ENCODE measurements at regions not wholly inside any gene's neighbourhood (a gene's known extent, or its start where the extent isn't known, plus 50 kb on each side); places are given as distances from the start of the nearest gene placed in this dataset.

- H3K4me3 ChIP-seq (ENCODE audit: low read depth, low read length), result no peak overlapping the region
- TF ChIP-seq, protein P1, sequence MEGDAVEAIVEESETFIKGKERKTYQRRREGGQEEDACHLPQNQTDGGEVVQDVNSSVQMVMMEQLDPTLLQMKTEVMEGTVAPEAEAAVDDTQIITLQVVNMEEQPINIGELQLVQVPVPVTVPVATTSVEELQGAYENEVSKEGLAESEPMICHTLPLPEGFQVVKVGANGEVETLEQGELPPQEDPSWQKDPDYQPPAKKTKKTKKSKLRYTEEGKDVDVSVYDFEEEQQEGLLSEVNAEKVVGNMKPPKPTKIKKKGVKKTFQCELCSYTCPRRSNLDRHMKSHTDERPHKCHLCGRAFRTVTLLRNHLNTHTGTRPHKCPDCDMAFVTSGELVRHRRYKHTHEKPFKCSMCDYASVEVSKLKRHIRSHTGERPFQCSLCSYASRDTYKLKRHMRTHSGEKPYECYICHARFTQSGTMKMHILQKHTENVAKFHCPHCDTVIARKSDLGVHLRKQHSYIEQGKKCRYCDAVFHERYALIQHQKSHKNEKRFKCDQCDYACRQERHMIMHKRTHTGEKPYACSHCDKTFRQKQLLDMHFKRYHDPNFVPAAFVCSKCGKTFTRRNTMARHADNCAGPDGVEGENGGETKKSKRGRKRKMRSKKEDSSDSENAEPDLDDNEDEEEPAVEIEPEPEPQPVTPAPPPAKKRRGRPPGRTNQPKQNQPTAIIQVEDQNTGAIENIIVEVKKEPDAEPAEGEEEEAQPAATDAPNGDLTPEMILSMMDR (conservative IDR thresholded peaks at IDR 0.05; ENCODE audit: low read depth, low read length), result no peak
Observed at GRCh38 chr7:46939558-46939957, 642.4 kb downstream of the TNS3 start.

DNA sequence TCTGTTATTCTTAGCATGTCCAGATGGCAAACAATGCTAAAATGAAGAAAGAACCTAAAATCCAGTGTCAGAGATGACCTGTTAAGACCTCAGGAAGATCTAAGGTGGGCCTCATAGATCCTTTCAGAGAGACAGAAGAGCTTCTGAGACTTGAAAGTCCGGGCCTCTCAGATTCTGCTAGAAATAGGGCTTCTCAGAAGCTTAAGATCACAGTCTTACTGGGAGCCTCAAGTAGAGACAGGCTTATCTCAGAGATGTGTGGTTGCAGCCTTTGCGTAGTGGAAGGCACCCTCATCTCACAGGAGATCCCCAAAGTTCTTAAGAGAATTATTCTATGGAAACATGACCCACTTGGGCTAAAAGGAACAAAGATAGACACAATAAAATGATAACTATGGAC, 642.8 kb downstream of the TNS3 start:
- H3K4me3 ChIP-seq (ENCODE audit: low read depth, low read length), result no peak overlapping the region
- no peak for DNase-seq (ENCODE audit: low read depth)
- TF ChIP-seq, protein P1 (conservative IDR thresholded peaks at IDR 0.05; ENCODE audit: low read depth, low read length), result no peak

More at GRCh38 chr7:46939558-46939957, 642.4 kb downstream of the TNS3 start:
- DNase-seq (ENCODE audit: low read depth), result no peak

DNA sequence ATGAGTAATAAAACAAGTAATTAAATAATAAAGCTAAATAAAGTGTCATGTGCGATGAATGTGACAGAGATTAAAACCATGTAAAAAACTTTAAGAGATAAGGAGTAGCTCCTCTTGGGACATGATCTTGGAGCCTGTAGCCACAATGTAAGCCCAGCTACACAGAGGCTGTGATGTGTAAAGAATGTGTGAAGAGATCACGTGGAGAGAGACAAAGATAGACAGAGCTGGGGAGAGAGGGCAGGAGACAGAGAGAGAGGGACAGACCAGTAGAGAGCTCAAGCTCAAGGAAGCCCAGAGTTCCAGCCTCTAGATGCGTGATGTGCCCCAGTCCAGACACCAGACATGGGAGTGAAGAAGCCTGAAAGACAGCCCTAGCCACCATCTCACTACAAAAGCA, 644.1 kb downstream of the TNS3 start:
- TF ChIP-seq, protein P1 (conservative IDR thresholded peaks at IDR 0.05; ENCODE audit: low read depth, low read length), result no peak
- DNase-seq (ENCODE audit: low read depth), result no peak
- H3K4me3 ChIP-seq (ENCODE audit: low read depth, low read length), result no peak overlapping the region

GRCh38 chr7:46934198-46934825, 647.6 kb downstream of the TNS3 start:
- H3K4me3 ChIP-seq (ENCODE audit: low read depth, low read length), result no peak overlapping the region
- TF ChIP-seq, protein P1 (conservative IDR thresholded peaks at IDR 0.05; ENCODE audit: low read depth, low read length), result no peak
- DNase-seq (ENCODE audit: low read depth), result peak; percentile 68

GRCh38 chr7:46933596-46933995, 648.3 kb downstream of the TNS3 start:
- DNase-seq (ENCODE audit: low read depth), result peak; percentile 81

GRCh38 chr7:46932676-46933424, 649.1 kb downstream of the TNS3 start:
- peak; percentile 97 for DNase-seq (ENCODE audit: low read depth)
- H3K4me3 ChIP-seq (ENCODE audit: low read depth, low read length), result no peak overlapping the region

More at GRCh38 chr7:46933596-46933995, 648.3 kb downstream of the TNS3 start:
- TF ChIP-seq, protein P1 (conservative IDR thresholded peaks at IDR 0.05; ENCODE audit: low read depth, low read length), result no peak
- no peak overlapping the region for H3K4me3 ChIP-seq (ENCODE audit: low read depth, low read length)

More at GRCh38 chr7:46932676-46933424, 649.1 kb downstream of the TNS3 start:
- TF ChIP-seq, protein P1 (conservative IDR thresholded peaks at IDR 0.05; ENCODE audit: low read depth, low read length), result peak; percentile 49
